Heart left ventricle (tissue), 13 donors: ENCODE measurements at regions not wholly inside any gene's neighbourhood (a gene's known extent, or its start where the extent isn't known, plus 50 kb on each side); places are given as distances from the start of the nearest gene placed in this dataset.
"Not testable (repeated sequence)": the region's sequence is repeated elsewhere in the genome, so short reads cannot be mapped to it uniquely, and the experiment has no call there.

ENCODE experiments used
- POLR2A ChIP-seq, 2 donors: fragments of 450-650 bp; IDR thresholded peaks; one replicate each; pipeline ENCODE4 v1.6.1; 2017; ENCODE audit warnings: antibody characterized with exemption in 2 of 2, mild to moderate bottlenecking in 2 of 2, moderate library complexity in 2 of 2
- TF ChIP-seq, protein P1 (sequence below), 12 donors: fragments of 200-600 bp; sonication (generic) in 4 of 12; IDR thresholded peaks; one replicate each; pipeline versions ENCODE4 v1.5.0 to v1.8.0; 2018 to 2022; ENCODE audit warnings: antibody characterized with exemption in 12 of 12, mild to moderate bottlenecking in 5 of 12
- donor health status: ischemic (EF 13 %, LVEDD 7.1; RV severe dilation, severe dysfunction).
- donor health status: DM: no; HTN: yes; CAD: no.
- donor health status: DM: no; HTN: no; CAD: no.
- donor health status: ischemic (EF 25% LVEDD 6.9; RV normal size, moderate dysfunction).
- donor health status: ischemic (EF 25% LVEDD 5.7; RV mildly dilated, moderate dysfunction).
- donor health status: ischemic (EF 35%, LVEDD 5.7; RV mildly dilated, moderate dysfunction).
- donor health status: nonischemic (EF 11% LVEDD 7.7; RV severe dilation, severe dysfunction).
- donor health status: DM: yes; HTN: yes; CAD: no.
- donor health status: PGD.
- donor health status: ischemic (EF 29% LVEDD 5.4; RV normal size, mild dysfunction).
- donor health status: nonischemic (EF 23%, LVEDD 6.1; RV moderate dilation, normal function).

DNA sequence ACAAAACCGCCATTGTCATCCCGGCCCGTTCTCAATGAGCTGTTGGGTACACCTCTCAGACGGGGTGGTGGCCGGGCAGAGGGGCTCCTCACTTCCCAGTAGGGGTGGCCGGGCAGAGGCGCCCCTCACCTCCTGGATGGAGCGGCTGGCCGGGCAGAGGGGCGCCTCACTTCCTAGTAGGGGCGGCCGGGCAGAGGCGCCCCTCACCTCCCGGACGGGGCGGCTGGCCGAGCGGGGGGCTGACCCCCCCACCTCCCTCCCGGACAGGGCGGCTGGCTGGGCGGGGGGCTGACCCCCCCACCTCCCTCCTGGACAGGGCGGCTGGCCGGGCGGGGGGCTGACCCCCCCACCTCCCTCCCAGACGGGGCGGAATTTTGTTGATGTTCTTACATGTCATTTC lies 1558.3 kb upstream of the CDH9 start:
- TF ChIP-seq, protein P1, sequence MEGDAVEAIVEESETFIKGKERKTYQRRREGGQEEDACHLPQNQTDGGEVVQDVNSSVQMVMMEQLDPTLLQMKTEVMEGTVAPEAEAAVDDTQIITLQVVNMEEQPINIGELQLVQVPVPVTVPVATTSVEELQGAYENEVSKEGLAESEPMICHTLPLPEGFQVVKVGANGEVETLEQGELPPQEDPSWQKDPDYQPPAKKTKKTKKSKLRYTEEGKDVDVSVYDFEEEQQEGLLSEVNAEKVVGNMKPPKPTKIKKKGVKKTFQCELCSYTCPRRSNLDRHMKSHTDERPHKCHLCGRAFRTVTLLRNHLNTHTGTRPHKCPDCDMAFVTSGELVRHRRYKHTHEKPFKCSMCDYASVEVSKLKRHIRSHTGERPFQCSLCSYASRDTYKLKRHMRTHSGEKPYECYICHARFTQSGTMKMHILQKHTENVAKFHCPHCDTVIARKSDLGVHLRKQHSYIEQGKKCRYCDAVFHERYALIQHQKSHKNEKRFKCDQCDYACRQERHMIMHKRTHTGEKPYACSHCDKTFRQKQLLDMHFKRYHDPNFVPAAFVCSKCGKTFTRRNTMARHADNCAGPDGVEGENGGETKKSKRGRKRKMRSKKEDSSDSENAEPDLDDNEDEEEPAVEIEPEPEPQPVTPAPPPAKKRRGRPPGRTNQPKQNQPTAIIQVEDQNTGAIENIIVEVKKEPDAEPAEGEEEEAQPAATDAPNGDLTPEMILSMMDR (IDR thresholded peaks at IDR 0.05): not testable (repeated sequence)
- TF ChIP-seq POLR2A (IDR thresholded peaks at IDR 0.05): not testable (repeated sequence)
